ENCODE measurements at regions not wholly inside any gene's neighbourhood (a gene's known extent, or its start where the extent isn't known, plus 50 kb on each side); places are given as distances from the start of the nearest gene placed in this dataset.

DNA sequence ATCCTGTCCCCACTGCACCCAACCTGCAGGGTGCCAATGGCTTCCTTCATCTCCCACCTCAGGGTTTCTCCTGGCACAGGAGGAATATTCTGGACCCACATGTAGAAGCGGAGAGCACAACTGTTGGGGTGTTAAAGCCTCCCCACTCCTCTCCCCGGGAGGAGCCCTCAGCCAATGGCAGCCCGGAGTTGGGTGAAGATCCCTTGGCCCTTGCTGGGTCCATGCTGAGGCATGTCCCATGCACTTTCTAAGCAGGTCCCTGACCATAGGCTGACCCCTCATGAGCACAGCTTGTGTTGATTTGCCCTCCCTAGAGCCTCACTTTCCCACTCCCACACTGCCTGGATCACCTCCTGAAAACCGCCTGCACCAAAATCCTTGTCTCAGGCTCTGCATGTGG lies 97.2 kb upstream of the PMEPA1 start (continued):
- TF ChIP-seq, protein P1, sequence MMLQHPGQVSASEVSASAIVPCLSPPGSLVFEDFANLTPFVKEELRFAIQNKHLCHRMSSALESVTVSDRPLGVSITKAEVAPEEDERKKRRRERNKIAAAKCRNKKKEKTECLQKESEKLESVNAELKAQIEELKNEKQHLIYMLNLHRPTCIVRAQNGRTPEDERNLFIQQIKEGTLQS (IDR thresholded peaks at IDR 0.05; ENCODE audit: borderline replicate concordance, extremely low read depth, low read depth, low read length), result no peak
- TF ChIP-seq, protein P2, sequence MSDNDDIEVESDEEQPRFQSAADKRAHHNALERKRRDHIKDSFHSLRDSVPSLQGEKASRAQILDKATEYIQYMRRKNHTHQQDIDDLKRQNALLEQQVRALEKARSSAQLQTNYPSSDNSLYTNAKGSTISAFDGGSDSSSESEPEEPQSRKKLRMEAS (IDR thresholded peaks at IDR 0.05; ENCODE audit: low read depth, low read length), result no peak

DNA sequence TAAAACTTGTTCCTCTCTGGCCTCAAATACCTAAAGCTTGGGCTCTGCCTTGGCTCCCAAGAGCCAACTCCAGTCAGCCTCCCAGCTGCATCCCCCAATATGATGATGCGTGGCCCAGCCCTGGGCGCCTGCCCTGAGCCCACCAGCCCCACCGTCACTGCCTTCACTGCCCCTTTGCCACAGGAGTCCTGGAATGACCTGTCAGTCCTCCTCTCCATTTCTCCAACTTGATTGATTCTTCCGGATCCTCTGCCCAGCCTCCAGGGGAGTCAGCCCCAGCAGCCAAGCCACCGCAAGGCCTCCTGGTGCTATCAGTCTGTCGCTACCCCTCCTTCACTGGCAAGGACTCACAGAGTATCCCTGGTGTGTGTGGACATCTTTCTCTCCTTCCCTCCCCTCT lies 96.7 kb upstream of the PMEPA1 start:
- Histone ChIP-seq H3K9me3 (replicated peaks; ENCODE audit: control insufficient read depth, insufficient read depth, low read length) (no peaks in the 10 kb centered on the region), H3K9ac (ENCODE audit: control insufficient read depth, insufficient read depth, low read length) (no peak overlapping the region), H2AFZ (ENCODE audit: control insufficient read depth, low read depth, low read length) (no peak overlapping the region), H3K4me3 (no peak overlapping the region), H4K20me1 (ENCODE audit: control insufficient read depth, insufficient read depth) (no peaks in the 10 kb centered on the region), H3K4me2 (ENCODE audit: control insufficient read depth, insufficient read depth) (no peak overlapping the region), H3K27me3 (replicated peaks in 1 of 2; ENCODE audit: control insufficient read depth in 2 of 2, insufficient read depth in 2 of 2, low read length in 1 of 2) (peaks cover 0 to 4% of the 10 kb centered on the region in 2 experiments; a peak in 2 of 4 replicates), H3K4me1 (ENCODE audit: control insufficient read depth, insufficient read depth, low read length) (no peaks in the 10 kb centered on the region), H3K36me3 (ENCODE audit: control insufficient read depth in 2 of 2, insufficient read depth in 2 of 2, low read length in 1 of 2) (no peaks in the 10 kb centered on the region; a peak in 1 of 4 replicates), H3K27ac (ENCODE audit: control insufficient read depth, insufficient read depth) (no peak overlapping the region), H3K79me2 (ENCODE audit: control insufficient read depth, insufficient read depth, low read length) (no peaks in the 10 kb centered on the region)
- BruUV-seq (replicated peaks), result no TSS peak
- DNase-seq (ENCODE audit: low read depth, low spot score), result no peak
- CTCF ChIA-PET, result no interaction called here
- no peak for ATAC-seq
- SMC1A ChIA-PET (ENCODE audit: uncharacterized antibody, unreplicated experiment), result no interaction called here
- in situ Hi-C loops (cut with MboI), result no loop called here
- WGBS (ENCODE audit: insufficient coverage, insufficient replicate concordance, low lambda C conversion rate, missing lambda C conversion rate), result 28% methylated on average over 6 of the region's 6 CpGs
- POLR2A ChIA-PET, result no interaction called here
- TF ChIP-seq TCF7 (IDR thresholded peaks at IDR 0.05; ENCODE audit: borderline replicate concordance) (no peak), NR2C2 (IDR thresholded peaks at IDR 0.05; ENCODE audit: borderline replicate concordance, control insufficient read depth, insufficient read length, low read depth) (no peak), FOS (IDR thresholded peaks at IDR 0.05; ENCODE audit: borderline replicate concordance, extremely low read depth, insufficient read length) (no peak), POLR2A (IDR thresholded peaks at IDR 0.05; ENCODE audit: low read depth, low read length) (no peak), POLR2AphosphoS2 (IDR thresholded peaks at IDR 0.05; ENCODE audit: low read depth, low read length) (no peak), POLR2AphosphoS5 (IDR thresholded peaks at IDR 0.05; ENCODE audit: low read length) (no peak), HDAC6 (IDR thresholded peaks at IDR 0.05; ENCODE audit: unreplicated experiment) (no peak)
- FAIRE-seq, result no peak
- RAD21 ChIA-PET (ENCODE audit: unreplicated experiment), result no interaction called here
- intact Hi-C loops (cut with micrococcal nuclease; ENCODE audit: unreplicated experiment), result no loop called here

All from GM12878 (cell line).